GM12878 (cell line): ENCODE measurements at regions not wholly inside any gene's neighbourhood (a gene's known extent, or its start where the extent isn't known, plus 50 kb on each side); places are given as distances from the start of the nearest gene placed in this dataset.

Experiments
- CTCF ChIP-seq, 3 experiments: IDR thresholded peaks in 2 of 3; conservative IDR thresholded peaks in 1 of 3; 2 replicates each; pipeline ENCODE4 v1.5.1; 2011; ENCODE audit warnings: low read depth in 3 of 3, low read length in 3 of 3, mild to moderate bottlenecking in 3 of 3, control low read depth in 2 of 3, moderate library complexity in 2 of 3, inconsistent platforms in 1 of 3, mixed read lengths in 1 of 3; ENCODE audit not compliant: control insufficient read depth in 2 of 3, insufficient read depth in 1 of 3; ENCODE audit errors: extremely low read depth in 1 of 3
- ELK1 ChIP-seq: IDR thresholded peaks from 2 replicates; pipeline ENCODE4 v1.6.1; 2012; ENCODE audit warnings: low read depth, low read length, improper control_type of control experiment
- ETV6 ChIP-seq, 2 experiments: fragments of 450-650 bp in 1 of 2; IDR thresholded peaks in 1 of 2; conservative IDR thresholded peaks in 1 of 2; 2 replicates each; pipeline ENCODE4 v1.6.1; 2014; ENCODE audit warnings: antibody characterized with exemption in 1 of 2, borderline replicate concordance in 1 of 2, low read depth in 1 of 2, mild to moderate bottlenecking in 1 of 2, moderate library complexity in 1 of 2
- HDAC2 ChIP-seq: fragments of 200-600 bp; sonication (generic); IDR thresholded peaks from 2 replicates; pipeline ENCODE4 v1.6.1; 2017
- POLR2AphosphoS5 ChIP-seq: IDR thresholded peaks from 2 replicates; pipeline ENCODE4 v1.6.1; 2011; ENCODE audit warnings: mild to moderate bottlenecking, low read length, inconsistent platforms
- YY1 ChIP-seq: IDR thresholded peaks from 2 replicates; pipeline ENCODE4 v1.6.1; 2011; ENCODE audit warnings: low read depth, mild to moderate bottlenecking, low read length
- ZBTB11 ChIP-seq: fragments of 450-650 bp; formaldehyde crosslinking; IDR thresholded peaks from 2 replicates; pipeline ENCODE4 v1.5.0; 2022; ENCODE audit warnings: mild to moderate bottlenecking, missing genetic modification characterization
- ZNF274 ChIP-seq: IDR thresholded peaks from one replicate; pipeline ENCODE4 v1.8.0; 2011; ENCODE audit not compliant: insufficient read length, insufficient read depth
- ZZZ3 ChIP-seq: IDR thresholded peaks from 2 replicates; pipeline ENCODE4 v1.6.1; 2011; ENCODE audit warnings: low read depth; ENCODE audit not compliant: control insufficient read depth, insufficient read length

- no peak for TF ChIP-seq CTCF (IDR thresholded peaks at IDR 0.05 in 2 of 3, conservative IDR thresholded peaks at IDR 0.05 in 1 of 3; ENCODE audit: control insufficient read depth in 2 of 3, extremely low read depth in 1 of 3, insufficient read depth in 1 of 3, low read depth in 3 of 3, low read length in 3 of 3)
- TF ChIP-seq ZNF274, result no peak
- no peak for TF ChIP-seq ZBTB11 (CRISPR knock-in tag)
- no peak for TF ChIP-seq ZZZ3
- TF ChIP-seq ETV6 (conservative IDR thresholded peaks at IDR 0.05 in 1 of 2, IDR thresholded peaks at IDR 0.05 in 1 of 2; ENCODE audit: borderline replicate concordance in 1 of 2, low read depth in 1 of 2), result no peak
- no peak for TF ChIP-seq YY1
- no peak for TF ChIP-seq POLR2AphosphoS5
- no peak for TF ChIP-seq HDAC2
- no peak for TF ChIP-seq ELK1
Measured at GRCh38 chr5:29994519-29994918, 1199.0 kb upstream of the CDH6 start.
